NCI-H1417 (cell line): ENCODE measurements at regions not wholly inside any gene's neighbourhood (a gene's known extent, or its start where the extent isn't known, plus 50 kb on each side); places are given as distances from the start of the nearest gene placed in this dataset.

Experiments
- DNase-seq, 3 experiments: peaks; one replicate each; lab custom pipeline; 2025; lab: John Stamatoyannopoulos, UW

DNA sequence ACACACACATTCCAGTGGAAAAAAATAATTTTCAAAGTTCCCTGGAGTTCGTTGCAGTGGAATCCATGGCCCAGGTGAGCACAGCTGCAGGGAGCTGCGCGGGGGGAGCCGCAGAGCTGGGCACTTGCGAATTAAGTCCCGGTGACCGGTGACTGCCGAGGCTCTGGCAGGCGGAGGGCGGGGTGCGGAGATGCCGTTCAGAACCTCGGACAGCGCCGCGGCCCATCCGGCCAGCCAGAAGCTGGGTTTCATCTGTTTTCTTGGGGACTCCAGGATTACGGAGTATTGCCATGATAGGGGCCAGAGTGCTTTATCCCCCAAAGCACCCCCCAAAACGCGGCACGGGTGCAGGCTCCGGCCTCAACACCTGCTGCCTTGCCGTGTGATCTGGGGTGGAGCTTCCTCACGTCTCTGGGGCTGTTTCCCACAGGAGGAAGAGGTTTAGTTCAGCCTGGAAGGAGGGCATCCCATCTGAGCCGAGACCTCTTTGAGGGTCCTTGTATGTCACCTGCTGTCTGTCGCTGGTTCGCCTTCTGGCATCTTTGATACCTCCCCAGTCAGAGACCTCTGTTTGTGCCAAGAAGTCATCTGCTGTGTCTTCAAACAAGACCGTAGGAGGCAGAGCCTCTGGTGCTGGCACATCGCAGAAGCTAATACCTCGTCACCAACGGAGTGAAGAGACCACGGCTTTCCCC lies 99.4 kb downstream of the YTHDF1 start:
- DNase-seq = no peak

DNA sequence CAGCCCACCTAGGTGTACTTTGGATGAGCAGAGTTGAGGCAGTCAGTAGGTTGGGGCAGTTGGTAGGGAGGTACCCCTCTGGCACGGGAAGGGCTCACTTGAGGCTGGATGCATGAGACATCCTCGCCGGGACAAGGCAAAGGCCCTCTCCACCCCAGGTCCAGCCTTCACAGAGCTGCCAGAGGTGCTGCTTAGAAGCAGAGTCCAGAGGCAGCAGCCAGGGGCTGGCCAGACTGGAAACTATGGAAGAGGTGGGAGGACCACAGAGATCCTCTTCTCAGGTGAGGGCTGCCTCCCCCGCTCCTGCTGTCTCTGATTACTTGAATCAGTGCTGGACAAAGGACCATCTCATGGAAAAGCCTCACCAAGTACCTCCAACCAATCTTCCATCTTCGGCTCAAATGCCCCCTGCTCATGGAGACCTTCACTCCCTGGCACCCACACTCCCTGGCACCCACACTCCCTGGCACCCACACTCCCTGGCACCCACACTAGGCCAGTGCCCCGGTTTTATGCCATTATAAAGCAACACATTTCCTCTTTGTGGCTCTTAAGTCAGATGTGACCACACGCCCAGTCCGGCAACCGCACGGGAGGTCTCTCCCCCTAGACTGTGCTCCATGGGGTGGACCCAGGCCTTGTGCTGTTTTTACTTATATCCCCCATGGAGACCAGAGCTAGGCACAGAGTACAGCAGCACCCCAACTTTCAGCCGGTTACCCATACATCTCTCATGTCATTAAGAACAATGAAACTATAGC lies 100.1 kb downstream of the YTHDF1 start:
- no peak for DNase-seq

DNA sequence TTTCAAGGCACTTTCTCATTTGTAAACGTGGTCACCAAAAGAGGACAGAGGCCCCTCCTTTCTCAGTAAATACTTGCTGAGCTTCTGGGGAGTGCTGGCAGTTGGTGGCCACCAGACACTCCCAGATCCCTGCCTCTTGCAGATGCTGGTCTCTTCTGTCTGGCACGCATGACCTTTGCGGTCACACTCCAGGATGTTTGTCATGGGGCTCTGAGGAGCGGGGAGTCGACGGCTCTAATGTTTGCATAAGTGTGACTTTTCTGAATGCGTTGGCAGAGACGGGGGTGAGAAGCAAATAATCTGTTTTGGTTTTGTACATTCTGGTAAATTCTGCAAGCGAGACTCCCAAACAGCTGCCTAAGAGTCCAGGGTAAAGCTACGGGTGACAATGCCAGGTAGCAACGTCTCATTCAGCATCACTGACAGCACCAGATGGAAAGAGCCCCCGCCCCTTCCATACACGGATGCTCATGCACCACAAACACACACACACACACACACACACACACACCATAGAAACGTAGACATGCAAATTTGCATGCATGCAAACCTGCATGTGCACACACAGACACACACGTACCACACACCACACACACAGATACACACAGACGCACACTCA lies 101.1 kb downstream of the YTHDF1 start:
- DNase-seq = peak in 2 of 3 experiments; percentile 28 to 94

DNA sequence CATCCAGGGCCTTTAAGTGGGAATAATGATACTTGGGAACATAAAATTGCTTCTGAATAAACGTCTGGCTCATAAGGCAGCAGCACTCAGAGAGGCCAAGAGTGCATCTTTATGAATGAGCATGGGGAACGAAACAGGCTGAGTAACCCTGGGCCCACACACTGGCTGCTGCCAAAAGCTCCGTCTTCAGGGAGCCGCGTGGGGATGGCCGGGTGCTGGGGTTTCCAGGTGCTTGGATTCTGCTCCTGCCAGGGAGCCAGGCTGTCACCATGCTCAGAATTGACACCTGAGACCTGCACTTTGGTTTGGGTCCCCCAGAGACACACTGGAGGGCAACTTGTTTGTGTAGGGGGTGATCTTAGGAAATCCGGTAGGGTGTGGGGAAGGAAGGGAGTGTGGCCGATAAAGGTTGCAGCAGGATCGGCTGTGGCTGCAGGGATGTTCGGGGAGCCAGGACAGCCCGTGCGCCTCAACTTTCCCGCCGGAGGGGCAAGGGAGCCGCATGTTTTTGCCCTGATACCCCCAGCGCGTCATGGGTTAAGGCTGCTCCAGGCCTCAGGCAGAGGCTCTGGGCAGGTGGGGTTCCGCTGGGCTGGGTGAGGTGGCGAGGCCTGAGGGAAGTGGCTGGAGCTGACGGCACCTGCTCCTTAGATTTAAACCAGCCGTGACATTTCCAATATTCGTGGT lies 101.8 kb downstream of the YTHDF1 start:
- DNase-seq = peak in 2 of 3 experiments; percentile 8 to 60

DNA sequence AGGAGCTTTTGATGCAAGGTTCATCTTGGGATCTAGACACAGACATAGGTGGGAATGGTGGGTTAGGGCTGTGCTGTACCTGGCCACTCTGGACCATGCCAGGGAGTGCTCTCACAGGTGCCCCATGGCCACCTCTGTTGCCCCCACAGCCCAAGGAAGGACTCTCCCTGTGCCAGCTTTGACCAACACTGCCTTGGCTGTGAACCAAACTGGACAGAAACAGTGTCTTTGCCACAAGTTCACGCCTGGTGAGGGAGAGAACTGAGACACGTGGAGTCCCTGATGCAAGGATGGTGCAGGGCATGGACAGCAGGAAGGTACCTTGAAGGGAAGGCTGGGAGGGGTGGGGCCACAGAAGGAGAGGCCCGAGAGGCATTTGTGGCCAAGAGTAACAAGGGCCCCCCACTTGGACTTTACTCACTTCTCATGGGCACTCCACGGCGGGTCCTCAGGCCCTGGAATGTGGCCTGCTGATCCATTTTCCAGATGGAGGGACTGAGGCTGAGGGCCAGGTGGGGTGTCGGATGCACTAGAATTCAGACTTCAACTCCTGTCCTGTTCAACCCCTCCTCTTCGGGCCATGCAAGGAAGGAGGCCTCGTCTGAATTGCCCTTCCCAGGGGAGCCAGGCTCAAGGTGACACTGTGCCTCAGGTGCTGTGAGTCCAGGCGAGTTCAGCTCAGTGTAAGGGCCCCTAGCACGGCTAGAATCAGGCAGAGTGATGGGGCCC lies 103.3 kb downstream of the YTHDF1 start:
- no peak for DNase-seq

DNA sequence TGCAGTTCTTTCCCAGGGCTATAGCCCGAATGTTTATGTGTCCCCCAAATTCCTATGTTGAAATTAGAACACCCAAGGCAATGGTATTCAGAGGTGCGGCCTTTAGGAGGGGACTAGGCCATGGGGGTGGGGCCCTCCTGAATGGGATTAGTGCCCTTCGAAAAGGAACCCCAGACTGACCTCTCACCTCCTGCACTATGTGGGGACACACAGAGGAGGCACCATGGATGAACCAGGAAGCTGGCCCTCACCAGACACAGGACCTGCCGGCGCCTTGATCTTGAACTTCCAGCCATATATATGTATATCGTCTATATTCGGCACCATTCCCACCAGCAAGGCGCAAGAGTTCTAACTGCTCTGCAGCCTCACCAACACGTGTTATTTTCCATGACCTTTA lies 101.5 kb upstream of the BHLHE23 start:
- no peak for DNase-seq

DNA sequence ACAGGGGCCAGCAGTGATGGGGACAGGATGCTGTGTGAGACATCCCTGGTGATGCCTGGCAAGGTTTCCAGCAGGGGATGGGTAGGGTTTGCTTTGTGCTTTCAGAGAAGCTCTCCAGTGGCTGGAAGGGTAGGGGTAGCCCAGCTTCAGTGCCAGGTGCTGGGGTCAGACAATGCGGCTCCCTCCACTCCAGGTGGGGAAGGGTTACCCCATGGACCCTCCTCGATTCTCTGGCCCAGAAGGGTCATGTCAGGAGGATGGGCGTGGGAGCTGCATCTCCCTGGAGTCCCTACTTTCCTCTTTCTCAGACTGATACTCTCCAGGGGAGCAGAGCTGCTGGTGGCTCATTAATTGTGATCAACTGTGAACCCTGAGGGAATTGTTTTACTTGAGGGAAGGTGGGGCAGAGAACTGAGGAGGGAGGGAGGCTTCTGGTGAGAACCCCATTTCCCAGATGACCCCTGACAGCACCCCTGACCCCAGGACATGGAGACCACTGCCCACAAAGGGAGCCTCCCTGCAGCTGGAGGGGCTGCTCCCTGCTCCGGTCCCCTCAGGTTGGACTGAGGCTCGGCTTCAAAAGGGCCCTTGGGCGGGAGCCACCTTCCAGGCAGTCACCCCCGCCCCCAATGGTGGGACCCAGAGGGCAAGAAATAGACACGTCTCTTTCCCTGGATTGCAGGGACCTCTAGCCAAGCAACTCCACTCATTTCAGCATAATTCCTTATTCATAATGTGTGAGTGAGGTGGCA lies 100.9 kb upstream of the BHLHE23 start:
- DNase-seq = no peak

DNA sequence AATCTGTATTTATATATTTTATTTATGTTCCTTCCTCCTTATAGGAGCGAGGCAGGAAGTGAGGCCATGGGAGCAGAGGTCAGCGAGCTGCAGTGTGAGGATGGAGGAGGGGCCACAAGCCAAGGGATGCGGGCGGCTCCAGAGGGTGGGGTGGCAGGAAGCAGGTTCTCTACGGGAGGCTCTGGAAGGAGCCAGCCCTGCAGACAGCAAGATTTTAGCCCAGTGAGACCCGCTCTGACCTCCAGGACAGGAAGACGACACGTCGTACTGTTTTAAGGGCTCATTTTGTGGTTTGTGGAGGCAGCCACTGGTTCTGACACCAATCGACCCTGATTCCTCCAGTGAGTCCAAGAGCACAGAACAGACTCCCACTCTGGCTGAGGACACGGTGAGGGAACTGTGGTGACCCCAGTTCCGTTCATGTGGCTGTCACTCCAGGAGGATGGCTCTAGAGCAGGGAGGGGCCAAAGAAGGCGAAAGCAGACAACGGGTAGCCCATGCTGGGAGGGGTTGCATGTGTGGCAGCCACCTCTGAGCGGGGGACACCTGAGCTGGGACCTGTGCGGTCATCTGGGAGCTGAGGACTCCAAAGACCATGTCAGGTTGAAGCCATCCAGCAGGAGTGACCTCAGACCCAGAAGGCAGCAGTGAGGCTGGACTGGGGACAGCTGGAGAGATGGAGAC lies 100.1 kb upstream of the BHLHE23 start:
- no peak for DNase-seq

DNA sequence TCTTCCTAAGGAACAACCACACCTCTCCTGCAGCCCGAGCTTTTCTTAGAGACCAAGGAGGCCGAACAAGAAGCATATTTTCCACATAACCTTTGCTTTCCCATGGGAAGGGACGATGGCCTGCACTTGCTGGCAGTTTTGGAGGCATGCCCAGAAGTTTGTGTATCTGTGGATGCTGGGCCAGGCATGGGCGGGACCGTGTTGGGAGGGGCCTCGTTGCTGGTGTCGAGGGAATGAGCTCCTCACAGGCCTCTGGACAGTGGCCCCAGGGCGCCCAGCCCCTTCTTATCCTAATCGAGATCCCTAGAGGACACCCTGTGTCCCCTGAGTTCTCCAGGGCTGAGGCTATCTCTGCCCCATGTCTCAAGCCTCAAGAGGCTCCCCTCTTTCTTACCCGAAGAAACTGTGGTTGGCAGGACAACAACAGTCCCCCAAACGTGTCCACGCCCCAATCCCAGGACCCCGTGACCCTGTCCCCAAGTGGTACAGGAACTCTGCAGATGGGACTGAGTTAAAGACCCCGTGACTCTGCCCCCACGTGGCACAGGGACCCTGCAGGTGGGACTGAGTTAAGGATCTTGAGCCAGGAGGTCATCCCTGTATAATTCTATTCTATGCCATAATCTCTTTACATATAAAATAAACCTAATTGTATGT lies 99.5 kb upstream of the BHLHE23 start:
- DNase-seq = no peak

DNA sequence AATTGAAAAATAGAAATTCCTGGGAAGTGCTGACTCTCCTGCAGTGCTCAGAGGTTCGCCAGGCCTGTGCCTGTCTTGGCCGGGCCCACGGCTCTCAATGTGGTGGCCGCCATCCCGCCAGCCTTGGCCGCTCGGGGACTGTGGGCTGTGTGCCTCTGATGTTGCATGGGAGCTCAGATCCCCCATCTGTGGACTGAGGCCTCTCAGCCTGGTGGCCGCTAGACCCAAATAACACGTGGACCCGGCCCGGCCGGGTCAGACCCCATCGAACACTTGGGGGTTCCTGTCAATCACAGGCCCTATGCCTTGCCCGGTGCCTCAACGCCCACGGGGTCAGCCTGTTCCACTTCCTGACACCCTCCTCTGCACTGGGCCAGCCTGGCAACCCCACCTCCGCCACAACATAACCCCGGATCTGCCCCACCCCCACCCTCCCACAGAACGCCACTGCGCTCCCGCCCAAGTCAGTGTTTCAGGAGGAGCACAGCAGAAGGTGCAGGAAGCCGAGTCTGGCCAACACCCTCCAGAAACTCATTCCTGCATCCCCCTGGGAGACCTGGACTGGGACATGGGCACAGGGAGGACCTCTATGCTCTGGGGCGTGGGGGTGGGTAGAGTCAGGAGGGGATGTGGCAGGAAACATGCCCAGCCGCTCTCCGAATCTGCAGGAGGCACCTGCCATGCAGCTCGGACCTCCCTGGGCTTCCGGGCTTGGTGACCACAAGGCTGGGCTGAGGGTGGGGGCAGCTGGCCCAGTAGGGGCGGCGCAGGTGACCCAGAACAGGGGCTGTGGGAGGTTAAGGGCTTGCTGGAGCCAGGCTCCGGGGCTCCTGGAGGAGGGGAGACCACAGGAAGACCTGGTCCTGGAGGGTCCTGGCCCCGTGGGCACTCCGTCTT lies 98.7 kb upstream of the BHLHE23 start:
- no peak for DNase-seq

DNA sequence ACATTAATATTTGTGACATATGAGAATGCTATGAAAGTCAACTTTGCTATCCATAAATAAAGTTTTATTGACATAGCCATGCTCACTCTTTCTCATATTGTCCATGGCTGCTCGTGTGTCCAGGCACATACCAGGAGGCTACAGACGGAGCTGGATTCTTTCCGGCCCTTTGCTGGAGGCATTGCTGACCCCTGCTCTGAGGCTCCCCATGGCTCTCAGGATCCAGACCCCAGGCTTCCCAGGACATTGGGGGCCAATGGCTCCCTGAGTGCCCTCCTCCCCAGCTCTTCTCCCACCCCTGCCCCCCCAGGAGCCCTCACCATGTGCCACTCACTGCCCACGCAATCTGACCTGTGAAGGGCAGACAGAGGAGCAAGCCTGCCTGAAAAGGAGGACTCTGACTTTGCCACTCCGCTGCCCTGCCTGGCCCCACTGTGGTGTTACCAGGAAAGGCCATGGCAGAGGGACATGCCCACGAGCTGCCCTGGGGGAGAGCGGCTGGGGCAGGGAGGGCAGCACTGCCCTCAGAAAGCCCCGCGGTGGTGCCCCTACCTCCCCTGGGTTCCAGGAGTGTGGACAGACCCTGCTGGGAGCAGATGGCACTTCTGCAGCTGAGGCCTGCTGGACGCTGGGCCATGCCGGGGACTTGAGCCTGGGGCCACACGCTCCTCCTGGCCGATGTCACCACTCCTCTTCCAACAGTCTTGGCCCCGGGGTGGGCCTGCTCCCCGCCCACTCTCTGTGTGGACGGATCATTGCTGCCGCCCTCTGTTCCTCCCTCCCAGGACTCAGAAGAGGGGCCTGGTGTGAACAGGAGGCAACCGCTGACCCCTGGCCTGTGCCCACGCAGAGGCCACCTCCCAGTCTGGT lies 97.8 kb upstream of the BHLHE23 start:
- DNase-seq = no peak

DNA sequence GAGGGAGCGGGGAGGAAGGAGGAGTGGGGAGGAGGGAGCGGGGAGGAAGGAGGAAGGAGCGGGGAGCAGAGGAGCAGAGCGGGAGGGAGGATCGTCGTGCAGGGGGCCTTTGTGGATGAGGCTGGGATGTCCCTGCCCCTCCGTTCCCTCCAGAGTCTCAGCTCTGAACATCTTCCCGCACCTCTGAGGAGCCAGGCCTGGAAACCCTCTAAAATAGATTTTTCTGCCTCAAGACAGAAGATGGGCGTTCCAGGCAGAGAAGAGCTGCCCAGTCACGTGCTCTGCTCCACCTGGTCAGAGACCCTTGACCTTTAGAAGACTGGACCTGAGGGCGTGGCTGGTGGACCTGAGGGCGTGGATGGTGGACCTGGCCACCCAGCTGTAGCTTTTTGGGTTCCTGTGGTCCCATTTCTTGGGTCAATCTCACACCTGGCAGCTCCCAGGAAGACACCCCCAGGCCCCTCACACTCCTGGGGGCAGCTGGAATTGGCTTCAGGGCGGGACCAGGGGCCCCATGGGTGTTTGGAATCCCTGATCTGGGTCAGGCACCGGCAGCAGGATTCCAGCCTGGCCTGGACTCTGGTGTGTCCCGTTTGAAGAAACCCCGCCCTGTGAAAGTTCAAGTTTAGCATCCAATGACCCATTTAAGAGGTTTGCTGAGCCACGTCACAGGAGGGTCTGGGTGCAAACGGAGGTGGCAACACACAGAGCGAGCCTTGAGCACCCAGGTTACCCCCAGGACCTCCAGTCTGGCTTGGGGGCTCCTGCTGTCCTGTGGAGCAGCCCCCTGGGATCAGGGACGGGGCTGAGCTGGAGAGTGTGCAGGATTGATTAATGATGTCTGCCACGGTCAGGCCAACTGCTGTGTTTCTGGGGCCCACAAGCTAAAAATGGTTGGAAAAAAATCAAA lies 96.9 kb upstream of the BHLHE23 start:
- peak in 1 of 3 experiments; percentile 21 for DNase-seq

DNA sequence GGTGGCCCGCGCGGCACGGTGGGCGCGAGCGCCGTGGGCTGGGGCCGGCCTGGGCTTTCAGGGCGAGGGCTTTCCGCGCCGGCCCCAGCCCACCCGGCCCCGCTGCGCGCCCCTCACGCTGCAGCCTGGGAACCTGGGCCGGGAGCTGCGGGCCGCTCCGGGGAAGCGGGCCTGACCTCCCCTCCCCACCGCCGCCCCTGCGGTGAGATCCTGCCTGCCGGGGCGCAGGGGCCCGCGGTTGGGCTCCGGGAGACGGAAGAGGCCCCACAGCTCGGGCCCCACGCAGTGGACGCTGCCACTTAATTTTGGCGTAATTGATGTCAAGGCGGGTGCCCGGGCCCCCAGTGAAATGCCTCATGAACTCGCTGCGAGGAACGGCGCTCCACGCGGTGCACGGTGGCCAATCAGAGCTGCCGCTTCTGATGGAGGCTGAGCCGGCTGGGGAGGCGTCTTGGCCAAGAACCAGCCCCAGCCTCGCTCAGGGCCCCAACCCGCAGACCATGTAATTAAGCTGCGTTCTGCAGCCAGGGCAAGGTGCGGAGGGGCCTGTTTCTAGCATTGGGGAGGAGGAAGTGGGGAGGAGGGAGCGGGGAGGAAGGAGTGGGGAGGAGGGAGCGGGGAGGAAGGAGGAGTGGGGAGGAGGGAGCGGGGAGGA lies 96.1 kb upstream of the BHLHE23 start:
- DNase-seq = peak in 2 of 3 experiments; percentile 55

DNA sequence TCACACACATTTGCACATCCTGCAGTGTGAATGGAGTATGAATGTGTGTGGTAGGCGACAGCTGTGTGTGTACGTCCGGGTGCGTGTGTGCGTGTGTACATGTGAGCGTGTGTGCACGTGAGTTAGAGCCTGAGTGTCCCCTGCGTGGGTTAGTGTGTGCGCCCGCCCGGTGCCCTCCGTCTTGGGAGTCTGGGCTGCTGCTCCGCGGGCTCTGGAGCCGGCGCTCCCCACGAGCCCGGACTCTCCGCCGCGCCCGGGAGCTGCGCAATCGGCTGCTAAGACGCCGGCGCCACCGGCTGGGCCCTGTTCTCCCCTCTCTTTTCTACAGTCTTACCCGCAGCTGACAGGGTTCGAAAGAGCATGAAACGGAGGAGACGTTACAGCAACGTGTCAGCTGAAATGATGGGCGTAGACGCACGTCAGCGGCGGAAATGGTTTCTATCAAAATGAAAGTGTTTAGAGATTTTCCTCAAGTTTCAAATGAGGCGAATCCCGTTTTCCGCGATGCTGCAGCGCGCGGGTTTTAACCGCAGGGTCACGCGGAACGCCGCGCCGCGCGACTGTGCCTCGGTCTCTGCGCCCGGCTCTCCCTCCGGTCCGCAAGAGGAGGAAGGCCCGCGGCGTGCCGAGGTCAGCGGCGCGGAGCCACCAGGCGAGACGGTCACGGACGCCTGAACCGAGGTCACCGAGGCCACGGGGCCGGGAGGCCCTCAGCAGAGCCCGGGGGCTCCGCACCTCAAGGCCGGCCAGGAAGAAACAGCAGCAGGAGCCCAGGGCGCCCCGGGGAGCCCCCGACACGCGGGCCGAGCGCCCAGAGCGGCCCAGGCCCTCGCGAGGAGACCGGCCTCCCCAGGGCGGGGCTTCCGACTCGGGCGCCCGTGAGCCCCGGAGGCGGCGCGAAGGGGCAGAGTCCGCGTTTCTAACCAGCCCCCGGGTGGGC lies 95.3 kb upstream of the BHLHE23 start:
- DNase-seq = peak; percentile 18 to 76 (median 72)
